CD4-positive, CD25-positive, alpha-beta regulatory T cell (primary cell): ENCODE measurements at regions not wholly inside any gene's neighbourhood (a gene's known extent, or its start where the extent isn't known, plus 50 kb on each side); places are given as distances from the start of the nearest gene placed in this dataset.

Source experiments
- ATAC-seq, 2 donors: fragments of 150-1000 bp; cut with Tn5 transposase; one replicate each; pipeline ENCODE4 v1.10.0; 2021; ENCODE audit warnings: low read depth in 2 of 2, moderate number of reproducible peaks in 2 of 2, moderate library complexity in 1 of 2
- DNase-seq, 3 donors: peaks; one replicate each; pipeline versions ENCODE4 v3.0.0 to v3.0.0-alpha.2; 2012 to 2022; ENCODE audit warnings: mixed read lengths in 1 of 3
- H3K27ac ChIP-seq: one replicate; pipeline ENCODE4 v1.7.0; 2013; ENCODE audit warnings: mild to moderate bottlenecking, low read length; ENCODE audit not compliant: insufficient read depth, poor library complexity, severe bottlenecking
- H3K27me3 ChIP-seq: one replicate; pipeline ENCODE4 v1.7.0; 2013; ENCODE audit warnings: low read length; ENCODE audit not compliant: control insufficient read depth, insufficient read depth
- H3K36me3 ChIP-seq: one replicate; pipeline ENCODE4 v1.7.0; 2013; ENCODE audit warnings: mild to moderate bottlenecking, low read length, moderate library complexity; ENCODE audit not compliant: control insufficient read depth, insufficient read depth
- H3K4me1 ChIP-seq: 2 replicates; pipeline ENCODE4 v1.7.0; 2013; ENCODE audit warnings: mild to moderate bottlenecking, low read length; ENCODE audit not compliant: insufficient read depth, control insufficient read depth, poor library complexity, severe bottlenecking
- H3K4me3 ChIP-seq: one replicate; pipeline ENCODE4 v1.7.0; 2013; ENCODE audit warnings: low read depth, mild to moderate bottlenecking, low read length, moderate library complexity
- H3K9me3 ChIP-seq, 2 experiments: 1 replicate in 1 of 2; 2 replicates in 1 of 2; pipeline ENCODE4 v1.7.0; 2013; ENCODE audit warnings: low read length in 2 of 2, mild to moderate bottlenecking in 1 of 2, moderate library complexity in 1 of 2; ENCODE audit not compliant: control insufficient read depth in 2 of 2
- H3K27ac Mint-ChIP-seq, 3 donors: one replicate each; pipeline ENCODE4 v1.8.0; 2020 to 2022; ENCODE audit warnings: mild to moderate bottlenecking in 3 of 3, mixed read lengths in 3 of 3, moderate library complexity in 2 of 3
- H3K27me3 Mint-ChIP-seq: one replicate; pipeline ENCODE4 v1.8.0; 2022; ENCODE audit warnings: mild to moderate bottlenecking, mixed read lengths
- H3K36me3 Mint-ChIP-seq: one replicate; pipeline ENCODE4 v1.8.0; 2020; ENCODE audit warnings: mixed read lengths
- H3K4me1 Mint-ChIP-seq, 4 donors: one replicate each; pipeline ENCODE4 v1.8.0; 2020 to 2022; ENCODE audit warnings: mixed read lengths in 4 of 4, mild to moderate bottlenecking in 1 of 4
- H3K4me3 Mint-ChIP-seq, 4 donors: one replicate each; pipeline ENCODE4 v1.8.0; 2020 to 2022; ENCODE audit warnings: mild to moderate bottlenecking in 4 of 4, mixed read lengths in 4 of 4, moderate library complexity in 3 of 4
- H3K9me3 Mint-ChIP-seq, 7 donors: one replicate each; pipeline ENCODE4 v1.8.0; 2020 to 2022; ENCODE audit warnings: mixed read lengths in 7 of 7, mild to moderate bottlenecking in 3 of 7, moderate library complexity in 2 of 7

DNA sequence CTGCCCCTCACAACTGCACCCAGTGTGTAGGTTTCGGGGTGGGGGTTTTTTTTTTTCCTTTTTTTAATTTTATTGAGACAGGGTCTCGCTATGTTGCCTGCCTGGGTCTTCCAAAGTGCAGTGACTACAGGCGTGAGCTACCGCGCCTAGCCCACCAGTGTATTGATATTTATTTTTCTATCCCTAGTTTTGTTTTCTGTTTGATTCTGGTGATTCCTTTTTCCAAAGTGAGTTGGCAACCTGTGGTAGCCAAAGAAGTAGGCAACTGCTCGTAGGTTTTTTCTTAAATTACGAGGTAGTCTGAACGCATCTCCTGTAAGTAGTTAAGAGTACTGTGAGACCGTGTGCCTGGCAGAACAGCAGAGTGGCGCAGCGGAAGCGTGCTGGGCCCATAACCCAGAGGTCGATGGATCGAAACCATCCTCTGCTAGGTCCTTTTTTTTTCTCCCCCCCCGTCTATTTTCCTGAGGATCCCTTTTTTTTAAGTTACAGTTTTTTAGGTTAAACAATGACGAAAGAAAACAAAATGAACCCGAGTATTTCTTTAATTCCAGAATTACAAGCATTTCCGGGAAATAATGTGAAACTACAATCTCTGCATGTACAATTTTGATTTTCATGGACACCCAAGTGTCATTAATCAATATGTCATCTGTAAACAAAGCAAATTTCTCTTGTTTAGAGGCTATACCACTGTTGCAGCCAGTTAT lies 78.7 kb upstream of the BTN3A2 start:
- peaks cover 3 to 9% of the 10 kb centered on the region in 2 experiments for H3K9me3 ChIP-seq
- H3K27ac ChIP-seq = peak overlapping the region; percentile 97
- Mint-ChIP-seq H3K4me3 (peak overlapping the region; percentile 89 to 93 (median 91)), H3K4me1 (peaks cover 14 to 32% (median 18%) of the 10 kb centered on the region in 4 donors), H3K36me3 (peaks cover 6% of the 10 kb centered on the region), H3K9me3 (peaks cover 0 to 12% (median 4%) of the 10 kb centered on the region in 7 donors), H3K27me3 (peaks cover 24% of the 10 kb centered on the region), H3K27ac (peak overlapping the region; percentile 98 to 100 (median 99))
- ATAC-seq (no peak), DNase-seq (peak; percentile 66 to 88 (median 86))
- H3K36me3 ChIP-seq = no peaks in the 10 kb centered on the region
- H3K27me3 ChIP-seq = no peaks in the 10 kb centered on the region
- H3K4me3 ChIP-seq = peak overlapping the region; percentile 96
- H3K4me1 ChIP-seq = peaks cover 28% of the 10 kb centered on the region

DNA sequence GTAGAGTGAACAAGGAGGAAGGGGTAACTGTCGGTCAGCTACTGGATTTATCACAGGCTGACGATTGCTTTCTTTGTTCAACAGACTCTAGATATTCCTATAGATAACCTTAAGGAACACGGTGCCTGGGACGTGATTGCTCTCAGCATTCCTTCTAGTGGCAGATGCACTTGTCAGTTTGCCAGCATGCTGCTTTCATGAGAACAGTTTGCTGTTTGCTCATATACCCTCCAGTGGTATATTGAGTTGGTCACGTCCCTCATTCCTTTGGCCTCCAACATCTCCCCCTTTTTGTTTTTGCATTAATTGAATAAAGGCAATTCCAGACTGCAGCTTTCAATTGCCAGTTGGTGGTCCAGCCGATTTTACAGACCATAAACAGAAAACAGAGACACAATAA lies 76.8 kb upstream of the BTN3A2 start:
- Mint-ChIP-seq H3K27ac (no peak overlapping the region), H3K9me3 (peaks cover 0 to 12% (median 4%) of the 10 kb centered on the region in 7 donors), H3K36me3 (peaks cover 4% of the 10 kb centered on the region), H3K4me3 (peak overlapping the region in 1 of 4 donors; percentile 8), H3K27me3 (peaks cover 26% of the 10 kb centered on the region), H3K4me1 (peaks cover 11 to 22% (median 17%) of the 10 kb centered on the region in 4 donors)
- Histone ChIP-seq H3K27ac (no peak overlapping the region), H3K4me1 (peaks cover 28% of the 10 kb centered on the region), H3K4me3 (no peak overlapping the region), H3K36me3 (no peaks in the 10 kb centered on the region), H3K9me3 (peaks cover 3 to 9% of the 10 kb centered on the region in 2 experiments), H3K27me3 (no peaks in the 10 kb centered on the region)
- DNase-seq = no peak
- ATAC-seq = no peak

DNA sequence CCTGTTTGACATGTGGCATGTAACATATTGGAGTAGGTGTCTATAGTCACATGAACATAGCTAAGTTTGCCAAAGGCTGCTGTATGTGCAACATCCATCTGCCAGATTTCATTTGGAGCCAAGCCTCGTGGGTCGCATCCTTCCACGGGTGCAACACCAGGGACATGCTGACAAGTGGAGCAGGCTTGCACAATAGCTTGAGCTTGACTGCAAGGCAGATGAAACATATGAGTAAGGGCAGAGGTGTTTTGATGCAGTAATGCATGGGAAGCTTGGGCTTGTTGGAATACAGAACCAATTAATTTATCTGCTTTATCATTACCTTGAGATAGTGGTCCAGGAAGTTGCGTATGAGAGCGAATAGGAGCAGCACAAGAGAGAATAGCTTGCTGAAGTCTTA lies 74.1 kb upstream of the BTN3A2 start:
- no peak overlapping the region for H3K27ac ChIP-seq
- H3K36me3 Mint-ChIP-seq = peaks cover 4% of the 10 kb centered on the region
- H3K4me1 Mint-ChIP-seq = peaks cover 6 to 9% (median 7%) of the 10 kb centered on the region in 4 donors
- H3K27ac Mint-ChIP-seq = no peak overlapping the region
- no peak overlapping the region for H3K4me3 ChIP-seq
- H3K9me3 Mint-ChIP-seq = peaks cover 0 to 8% (median 4%) of the 10 kb centered on the region in 7 donors
- no peak overlapping the region for H3K4me3 Mint-ChIP-seq
- no peaks in the 10 kb centered on the region for H3K36me3 ChIP-seq
- DNase-seq = no peak
- H3K9me3 ChIP-seq = peaks cover 3 to 9% of the 10 kb centered on the region in 2 experiments
- peaks cover 2% of the 10 kb centered on the region for H3K4me1 ChIP-seq
- H3K27me3 ChIP-seq = peaks cover 2% of the 10 kb centered on the region
- no peak for ATAC-seq
- peaks cover 27% of the 10 kb centered on the region for H3K27me3 Mint-ChIP-seq

DNA sequence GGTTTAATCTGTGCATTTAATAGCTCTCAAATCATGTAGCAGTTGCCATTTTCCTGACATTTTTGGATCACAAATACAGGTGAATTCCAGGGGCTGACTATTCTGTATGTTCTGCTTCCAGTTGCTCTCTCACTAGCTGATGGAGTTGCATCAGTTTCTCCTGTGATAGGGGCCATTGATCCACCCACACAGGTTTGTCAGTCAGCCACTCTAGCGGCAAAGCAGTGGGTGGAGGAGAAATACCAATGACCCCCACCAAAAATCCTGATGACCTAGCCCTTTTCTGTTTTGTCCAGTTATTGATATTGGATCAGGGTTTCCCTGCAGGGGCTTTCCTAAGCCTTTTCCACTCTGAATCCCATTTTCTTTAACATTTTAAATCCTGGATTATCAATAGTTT lies 72.3 kb upstream of the BTN3A2 start:
- H3K4me3 Mint-ChIP-seq = no peak overlapping the region
- no peak for ATAC-seq
- H3K4me3 ChIP-seq = no peak overlapping the region

GRCh38 chr6:26294302-26294701 lies 70.7 kb upstream of the BTN3A2 start:
- no peaks in the 10 kb centered on the region for H3K9me3 ChIP-seq
- H3K27ac Mint-ChIP-seq = no peak overlapping the region
- peaks cover 32% of the 10 kb centered on the region for H3K27me3 Mint-ChIP-seq
- H3K4me1 ChIP-seq = no peaks in the 10 kb centered on the region
- no peaks in the 10 kb centered on the region for H3K36me3 ChIP-seq
- no peak overlapping the region for H3K27ac ChIP-seq
- no peak for DNase-seq
- no peak overlapping the region for H3K4me3 Mint-ChIP-seq
- no peak overlapping the region for H3K4me3 ChIP-seq
- no peaks in the 10 kb centered on the region for H3K36me3 Mint-ChIP-seq
- peaks cover 7% of the 10 kb centered on the region for H3K27me3 ChIP-seq
- peaks cover 0 to 7% (median 0%) of the 10 kb centered on the region in 7 donors for H3K9me3 Mint-ChIP-seq
- H3K4me1 Mint-ChIP-seq = peaks cover 0 to 6% (median 2%) of the 10 kb centered on the region in 4 donors
- ATAC-seq = no peak

More for the DNA sequence above, 72.3 kb upstream of the BTN3A2 start:
- no peak overlapping the region for H3K27ac Mint-ChIP-seq
- no peak for DNase-seq
- peaks cover 0 to 4% (median 2%) of the 10 kb centered on the region in 4 donors for H3K4me1 Mint-ChIP-seq
- Histone ChIP-seq H3K9me3 (peaks cover 3 to 5% of the 10 kb centered on the region in 2 experiments), H3K4me1 (no peaks in the 10 kb centered on the region), H3K27ac (no peak overlapping the region), H3K27me3 (peaks cover 5% of the 10 kb centered on the region), H3K36me3 (no peaks in the 10 kb centered on the region)
- peaks cover 28% of the 10 kb centered on the region for H3K27me3 Mint-ChIP-seq
- H3K9me3 Mint-ChIP-seq = peaks cover 0 to 7% (median 0%) of the 10 kb centered on the region in 7 donors
- H3K36me3 Mint-ChIP-seq = no peaks in the 10 kb centered on the region

DNA sequence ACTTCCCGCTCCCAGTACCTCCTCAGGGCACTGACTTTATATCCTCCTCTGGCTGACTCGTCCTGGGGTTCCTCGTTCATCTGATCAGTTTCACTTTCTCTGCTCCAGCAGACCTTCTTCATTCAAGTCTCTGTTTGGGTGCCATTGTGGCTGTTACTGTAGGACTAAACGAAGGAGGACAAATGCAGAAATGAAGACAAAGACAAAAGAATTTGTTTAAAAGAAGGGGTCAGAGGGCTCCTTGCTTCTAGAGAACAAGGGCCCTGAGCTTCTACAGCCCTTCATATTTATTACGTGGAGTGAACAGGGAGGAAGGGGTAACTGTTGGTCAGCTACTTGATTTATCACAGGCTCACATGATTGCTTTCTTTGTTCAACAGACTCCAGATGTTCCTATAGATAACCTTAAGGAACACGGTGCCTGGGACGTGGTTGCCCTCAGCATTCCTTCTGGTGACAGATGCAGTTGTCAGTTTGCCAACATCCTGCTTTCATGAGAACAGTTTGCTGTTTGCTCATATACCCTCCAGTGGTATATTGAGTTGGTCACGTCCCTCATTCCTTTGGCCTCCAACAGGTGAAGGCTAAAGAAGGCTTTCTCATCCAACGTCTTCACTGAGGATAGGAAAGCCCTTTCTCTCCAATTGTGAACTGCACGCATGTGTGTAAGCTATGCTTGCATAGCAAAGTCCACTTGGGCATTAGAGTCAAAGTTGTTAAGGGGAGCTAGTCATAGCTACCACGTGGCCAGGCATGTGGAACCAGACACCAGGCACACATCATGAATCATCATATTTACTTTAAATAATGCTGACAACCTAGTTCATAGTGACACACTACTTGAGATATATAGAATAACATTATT lies 69.1 kb upstream of the BTN3A2 start:
- H3K4me1 Mint-ChIP-seq = peaks cover 0 to 6% (median 2%) of the 10 kb centered on the region in 4 donors
- Histone ChIP-seq H3K9me3 (no peaks in the 10 kb centered on the region), H3K27ac (no peak overlapping the region), H3K4me3 (no peak overlapping the region), H3K27me3 (peaks cover 7% of the 10 kb centered on the region), H3K36me3 (no peaks in the 10 kb centered on the region), H3K4me1 (no peaks in the 10 kb centered on the region)
- ATAC-seq (no peak), DNase-seq (peak in 1 of 3 donors; percentile 33)
- H3K27me3 Mint-ChIP-seq = peaks cover 35% of the 10 kb centered on the region
- H3K27ac Mint-ChIP-seq = peak overlapping the region in 1 of 3 donors; percentile 18
- H3K9me3 Mint-ChIP-seq = peaks cover 0 to 5% (median 0%) of the 10 kb centered on the region in 7 donors
- no peak overlapping the region for H3K4me3 Mint-ChIP-seq
- no peaks in the 10 kb centered on the region for H3K36me3 Mint-ChIP-seq

- H3K27me3 Mint-ChIP-seq = peaks cover 30% of the 10 kb centered on the region
- H3K4me1 ChIP-seq = no peaks in the 10 kb centered on the region
- no peak for DNase-seq
- no peaks in the 10 kb centered on the region for H3K9me3 ChIP-seq
- H3K4me3 Mint-ChIP-seq = no peak overlapping the region
- no peaks in the 10 kb centered on the region for H3K36me3 Mint-ChIP-seq
- H3K27ac ChIP-seq = no peak overlapping the region
- H3K27me3 ChIP-seq = peaks cover 7% of the 10 kb centered on the region
- H3K36me3 ChIP-seq = no peaks in the 10 kb centered on the region
- no peak overlapping the region for H3K4me3 ChIP-seq
- peaks cover 0 to 6% (median 2%) of the 10 kb centered on the region in 4 donors for H3K4me1 Mint-ChIP-seq
- H3K9me3 Mint-ChIP-seq = peaks cover 0 to 5% (median 0%) of the 10 kb centered on the region in 7 donors
- ATAC-seq = no peak
- no peak overlapping the region for H3K27ac Mint-ChIP-seq
Observed at GRCh38 chr6:26296556-26296856, 68.5 kb upstream of the BTN3A2 start.
